Caco-2 (cell line): ENCODE measurements at regions not wholly inside any gene's neighbourhood (a gene's known extent, or its start where the extent isn't known, plus 50 kb on each side); places are given as distances from the start of the nearest gene placed in this dataset.

Experiments
- BruUV-seq: library from RNA; stranded (reverse); fragments of 400-500 nt; replicated peaks from 2 replicates; lab custom pipeline; 2021; lab: Mats Ljungman, UMichigan
- CTCF ChIA-PET: fragments of 300-600 bp; sonication (Branson Sonifier 250); formaldehyde crosslinking; loops from one replicate; lab custom pipeline; 2022; ENCODE audit warnings: antibody characterized with exemption; lab: Charles Lee
- POLR2A ChIA-PET: fragments of 300-600 bp; sonication (Branson Sonifier 250); formaldehyde crosslinking; loops from one replicate; lab custom pipeline; 2022; ENCODE audit warnings: antibody characterized with exemption; lab: Charles Lee
- DNase-seq, 2 experiments: peaks; one replicate each; pipeline versions ENCODE4 v3.0.0 to v3.0.0-alpha.2; 2020 to 2022
- H3K27me3 ChIP-seq: replicated peaks from 2 replicates; pipeline ENCODE4 v1.6.0; 2011; ENCODE audit warnings: low read length; ENCODE audit not compliant: control insufficient read depth, insufficient read depth
- H3K36me3 ChIP-seq: 2 replicates; pipeline ENCODE4 v1.5.1; 2011; ENCODE audit warnings: low read length; ENCODE audit not compliant: control insufficient read depth, insufficient read depth
- H3K4me1 ChIP-seq: fragments of 250-450 bp; sonication (Bioruptor Pico); 2 replicates; pipeline ENCODE4 v1.5.1; 2020; ENCODE audit warnings: mild to moderate bottlenecking
- H3K4me3 ChIP-seq: 2 replicates; pipeline ENCODE4 v1.5.1; 2011; ENCODE audit warnings: low read depth, mild to moderate bottlenecking, control low read depth, low read length
- H3K9me3 ChIP-seq: fragments of 250-450 bp; sonication (Bioruptor Pico); 2 replicates; pipeline ENCODE4 v1.5.1; 2020; ENCODE audit warnings: mild to moderate bottlenecking, moderate library complexity
- H3K27ac Mint-ChIP-seq: one replicate; pipeline ENCODE4 v1.8.0; 2022; ENCODE audit warnings: mixed read lengths; ENCODE audit not compliant: unreplicated experiment
- H3K27me3 Mint-ChIP-seq: one replicate; pipeline ENCODE4 v1.8.0; 2022; ENCODE audit warnings: mixed read lengths; ENCODE audit not compliant: insufficient read depth, unreplicated experiment
- H3K36me3 Mint-ChIP-seq: one replicate; pipeline ENCODE4 v1.8.0; 2022; ENCODE audit warnings: mild to moderate bottlenecking, mixed read lengths; ENCODE audit not compliant: insufficient read depth, unreplicated experiment
- H3K4me1 Mint-ChIP-seq: one replicate; pipeline ENCODE4 v1.8.0; 2022; ENCODE audit warnings: low read depth, mixed read lengths; ENCODE audit not compliant: unreplicated experiment
- H3K4me3 Mint-ChIP-seq: one replicate; pipeline ENCODE4 v1.8.0; 2022; ENCODE audit warnings: mild to moderate bottlenecking, moderate library complexity, mixed read lengths; ENCODE audit not compliant: unreplicated experiment
- H3K9me3 Mint-ChIP-seq: one replicate; pipeline ENCODE4 v1.8.0; 2022; ENCODE audit warnings: mixed read lengths; ENCODE audit not compliant: unreplicated experiment
- intact Hi-C: fragments of 100-400 bp; cut with micrococcal nuclease; formaldehyde crosslinking; loops from one replicate; pipeline ENCODE4 v1.10.0; 2022; ENCODE audit not compliant: unreplicated experiment
- TF ChIP-seq, protein P1 (sequence below), 2 experiments: fragments of 200-600 bp in 1 of 2; IDR thresholded peaks; 1 replicate in 1 of 2; 2 replicates in 1 of 2; pipeline versions ENCODE4 v1.5.1 to v1.8.0; 2011 to 2022; ENCODE audit warnings: antibody characterized with exemption in 1 of 2, control low read depth in 1 of 2, inconsistent platforms in 1 of 2, low read depth in 1 of 2, low read length in 1 of 2, mild to moderate bottlenecking in 1 of 2, moderate library complexity in 1 of 2; ENCODE audit not compliant: insufficient read depth in 1 of 2, severe bottlenecking in 1 of 2, unreplicated experiment in 1 of 2

DNA sequence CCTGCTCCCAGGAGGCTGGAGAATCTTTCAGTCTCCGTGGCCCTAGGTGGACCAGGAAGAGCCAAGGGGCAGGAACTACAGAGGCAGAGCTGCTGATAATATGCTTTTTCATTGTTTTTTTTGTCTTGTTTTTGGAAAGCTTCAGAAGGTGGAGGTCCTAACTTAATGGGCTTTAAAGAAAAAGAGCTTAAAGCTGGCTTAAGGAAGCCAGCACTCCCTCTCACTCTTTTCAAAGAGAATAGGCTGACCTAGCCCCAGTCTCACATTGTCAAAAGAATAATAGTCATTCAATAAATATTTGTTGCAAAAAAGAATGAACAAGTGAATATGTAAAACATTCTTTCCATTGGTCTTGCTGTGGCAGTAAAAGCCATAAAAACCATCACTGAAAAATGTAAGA lies 61.0 kb upstream of the RRP15 start:
- no TSS peak for BruUV-seq
- Mint-ChIP-seq H3K27me3 (peaks cover 11% of the 10 kb centered on the region), H3K4me1 (no peaks in the 10 kb centered on the region), H3K4me3 (no peak overlapping the region), H3K36me3 (no peaks in the 10 kb centered on the region), H3K27ac (no peak overlapping the region), H3K9me3 (no peaks in the 10 kb centered on the region)
- H3K9me3 ChIP-seq = no peaks in the 10 kb centered on the region
- H3K27me3 ChIP-seq = no peaks in the 10 kb centered on the region
- ChIA-PET POLR2A (no interaction called here), CTCF (no interaction called here)
- intact Hi-C loops = no loop called here
- peaks cover 7% of the 10 kb centered on the region; the same call in 1 of the 2 replicates for H3K4me1 ChIP-seq
- DNase-seq = no peak
- no peak overlapping the region for H3K4me3 ChIP-seq
- TF ChIP-seq, protein P1, sequence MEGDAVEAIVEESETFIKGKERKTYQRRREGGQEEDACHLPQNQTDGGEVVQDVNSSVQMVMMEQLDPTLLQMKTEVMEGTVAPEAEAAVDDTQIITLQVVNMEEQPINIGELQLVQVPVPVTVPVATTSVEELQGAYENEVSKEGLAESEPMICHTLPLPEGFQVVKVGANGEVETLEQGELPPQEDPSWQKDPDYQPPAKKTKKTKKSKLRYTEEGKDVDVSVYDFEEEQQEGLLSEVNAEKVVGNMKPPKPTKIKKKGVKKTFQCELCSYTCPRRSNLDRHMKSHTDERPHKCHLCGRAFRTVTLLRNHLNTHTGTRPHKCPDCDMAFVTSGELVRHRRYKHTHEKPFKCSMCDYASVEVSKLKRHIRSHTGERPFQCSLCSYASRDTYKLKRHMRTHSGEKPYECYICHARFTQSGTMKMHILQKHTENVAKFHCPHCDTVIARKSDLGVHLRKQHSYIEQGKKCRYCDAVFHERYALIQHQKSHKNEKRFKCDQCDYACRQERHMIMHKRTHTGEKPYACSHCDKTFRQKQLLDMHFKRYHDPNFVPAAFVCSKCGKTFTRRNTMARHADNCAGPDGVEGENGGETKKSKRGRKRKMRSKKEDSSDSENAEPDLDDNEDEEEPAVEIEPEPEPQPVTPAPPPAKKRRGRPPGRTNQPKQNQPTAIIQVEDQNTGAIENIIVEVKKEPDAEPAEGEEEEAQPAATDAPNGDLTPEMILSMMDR (IDR thresholded peaks at IDR 0.05; ENCODE audit: insufficient read depth in 1 of 2, low read depth in 1 of 2, low read length in 1 of 2, severe bottlenecking in 1 of 2, unreplicated experiment in 1 of 2) = no peak
- H3K36me3 ChIP-seq = no peaks in the 10 kb centered on the region

DNA sequence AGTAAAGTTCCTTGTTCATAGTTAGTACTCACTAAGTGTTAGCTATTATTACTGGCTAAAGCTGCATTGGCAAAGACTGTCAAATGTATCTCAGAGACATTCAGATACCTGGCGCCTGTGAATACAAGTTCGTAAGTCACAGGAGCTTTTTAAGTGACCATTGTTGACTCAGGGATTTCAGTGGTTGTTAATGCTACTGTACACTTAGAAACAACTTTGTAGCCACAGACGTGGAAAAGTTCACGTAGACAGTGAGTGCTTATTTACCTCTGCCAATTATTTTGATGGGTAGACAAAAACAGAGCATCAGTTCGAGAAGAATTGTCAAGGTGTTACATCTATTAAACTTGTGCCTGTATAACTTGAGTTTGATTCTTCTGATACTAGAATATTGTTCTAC lies 59.1 kb upstream of the RRP15 start:
- CTCF ChIA-PET = no interaction called here
- TF ChIP-seq, protein P1 (IDR thresholded peaks at IDR 0.05; ENCODE audit: insufficient read depth in 1 of 2, low read depth in 1 of 2, low read length in 1 of 2, severe bottlenecking in 1 of 2, unreplicated experiment in 1 of 2) = no peak
- no peaks in the 10 kb centered on the region for H3K9me3 Mint-ChIP-seq
- no peak overlapping the region for H3K27ac Mint-ChIP-seq
- no peaks in the 10 kb centered on the region for H3K36me3 Mint-ChIP-seq
- intact Hi-C loops = no loop called here
- H3K4me1 ChIP-seq = peaks cover 7% of the 10 kb centered on the region; the same call in 1 of the 2 replicates
- POLR2A ChIA-PET = no interaction called here
- H3K27me3 ChIP-seq = no peaks in the 10 kb centered on the region
- no peak for DNase-seq
- peaks cover 7% of the 10 kb centered on the region for H3K27me3 Mint-ChIP-seq
- no peak overlapping the region for H3K4me3 ChIP-seq
- no peaks in the 10 kb centered on the region for H3K4me1 Mint-ChIP-seq
- no TSS peak for BruUV-seq
- H3K36me3 ChIP-seq = no peaks in the 10 kb centered on the region
- no peak overlapping the region for H3K4me3 Mint-ChIP-seq
- H3K9me3 ChIP-seq = no peaks in the 10 kb centered on the region
